ENCODE measurements at regions not wholly inside any gene's neighbourhood (a gene's known extent, or its start where the extent isn't known, plus 50 kb on each side); places are given as distances from the start of the nearest gene placed in this dataset.

GRCh38 chr2:156157670-156158069 lies 174.9 kb downstream of the NR4A2 start (continued):
- TF ChIP-seq REST (IDR thresholded peaks at IDR 0.05; ENCODE audit: unreplicated experiment) (no peak), CREB1 (CRISPR knock-in tag; IDR thresholded peaks at IDR 0.05; ENCODE audit: low read depth) (no peak), JUNB (IDR thresholded peaks at IDR 0.05; ENCODE audit: unreplicated experiment) (no peak), POLR2AphosphoS5 (IDR thresholded peaks at IDR 0.05; ENCODE audit: low read depth) (no peak), ZNF114 (CRISPR knock-in tag; IDR thresholded peaks at IDR 0.05) (no peak), STAT1 (IDR thresholded peaks at IDR 0.05; ENCODE audit: unreplicated experiment) (no peak), NANOG (IDR thresholded peaks at IDR 0.05; ENCODE audit: borderline replicate concordance) (no peak), CTCF (conservative IDR thresholded peaks at IDR 0.05; ENCODE audit: low read depth in 2 of 2) (no peak)

GRCh38 chr2:156156580-156156979 lies 175.9 kb downstream of the NR4A2 start:
- Mint-ChIP-seq H3K4me3 (no peak overlapping the region), H3K4me1 (peaks cover 45% of the 10 kb centered on the region), H3K27me3 (ENCODE audit: insufficient read depth, low read depth, poor library complexity) (no peaks in the 10 kb centered on the region), H3K9me3 (no peaks in the 10 kb centered on the region), H3K27ac (no peak overlapping the region), H3K36me3 (ENCODE audit: low read depth) (no peaks in the 10 kb centered on the region)
- Histone ChIP-seq H2AFZ (no peak overlapping the region), H3K4me3 (no peak overlapping the region), H3K4me1 (ENCODE audit: insufficient read depth) (peaks cover 60% of the 10 kb centered on the region), H4K20me1 (replicated peaks; ENCODE audit: insufficient read depth) (no peaks in the 10 kb centered on the region), H3F3A (replicated peaks; ENCODE audit: low read depth) (no peaks in the 10 kb centered on the region), H3K27ac (ENCODE audit: low read depth) (no peak overlapping the region), H3K9me2 (ENCODE audit: insufficient read depth) (no peaks in the 10 kb centered on the region), H3K27me3 (ENCODE audit: insufficient read depth) (no peaks in the 10 kb centered on the region), H3K79me2 (replicated peaks; ENCODE audit: insufficient read depth) (no peaks in the 10 kb centered on the region), H3K36me3 (ENCODE audit: insufficient read depth) (no peaks in the 10 kb centered on the region), H3K4me2 (peak overlapping the region; percentile 6)
- DNase-seq (ENCODE audit: low spot score): peak; percentile 42
- ATAC-seq: peak; percentile 70
- peak; percentile 55 to 65 for TF ChIP-seq CTCF (conservative IDR thresholded peaks at IDR 0.05; ENCODE audit: low read depth in 2 of 2)
- TF ChIP-seq, protein P1, sequence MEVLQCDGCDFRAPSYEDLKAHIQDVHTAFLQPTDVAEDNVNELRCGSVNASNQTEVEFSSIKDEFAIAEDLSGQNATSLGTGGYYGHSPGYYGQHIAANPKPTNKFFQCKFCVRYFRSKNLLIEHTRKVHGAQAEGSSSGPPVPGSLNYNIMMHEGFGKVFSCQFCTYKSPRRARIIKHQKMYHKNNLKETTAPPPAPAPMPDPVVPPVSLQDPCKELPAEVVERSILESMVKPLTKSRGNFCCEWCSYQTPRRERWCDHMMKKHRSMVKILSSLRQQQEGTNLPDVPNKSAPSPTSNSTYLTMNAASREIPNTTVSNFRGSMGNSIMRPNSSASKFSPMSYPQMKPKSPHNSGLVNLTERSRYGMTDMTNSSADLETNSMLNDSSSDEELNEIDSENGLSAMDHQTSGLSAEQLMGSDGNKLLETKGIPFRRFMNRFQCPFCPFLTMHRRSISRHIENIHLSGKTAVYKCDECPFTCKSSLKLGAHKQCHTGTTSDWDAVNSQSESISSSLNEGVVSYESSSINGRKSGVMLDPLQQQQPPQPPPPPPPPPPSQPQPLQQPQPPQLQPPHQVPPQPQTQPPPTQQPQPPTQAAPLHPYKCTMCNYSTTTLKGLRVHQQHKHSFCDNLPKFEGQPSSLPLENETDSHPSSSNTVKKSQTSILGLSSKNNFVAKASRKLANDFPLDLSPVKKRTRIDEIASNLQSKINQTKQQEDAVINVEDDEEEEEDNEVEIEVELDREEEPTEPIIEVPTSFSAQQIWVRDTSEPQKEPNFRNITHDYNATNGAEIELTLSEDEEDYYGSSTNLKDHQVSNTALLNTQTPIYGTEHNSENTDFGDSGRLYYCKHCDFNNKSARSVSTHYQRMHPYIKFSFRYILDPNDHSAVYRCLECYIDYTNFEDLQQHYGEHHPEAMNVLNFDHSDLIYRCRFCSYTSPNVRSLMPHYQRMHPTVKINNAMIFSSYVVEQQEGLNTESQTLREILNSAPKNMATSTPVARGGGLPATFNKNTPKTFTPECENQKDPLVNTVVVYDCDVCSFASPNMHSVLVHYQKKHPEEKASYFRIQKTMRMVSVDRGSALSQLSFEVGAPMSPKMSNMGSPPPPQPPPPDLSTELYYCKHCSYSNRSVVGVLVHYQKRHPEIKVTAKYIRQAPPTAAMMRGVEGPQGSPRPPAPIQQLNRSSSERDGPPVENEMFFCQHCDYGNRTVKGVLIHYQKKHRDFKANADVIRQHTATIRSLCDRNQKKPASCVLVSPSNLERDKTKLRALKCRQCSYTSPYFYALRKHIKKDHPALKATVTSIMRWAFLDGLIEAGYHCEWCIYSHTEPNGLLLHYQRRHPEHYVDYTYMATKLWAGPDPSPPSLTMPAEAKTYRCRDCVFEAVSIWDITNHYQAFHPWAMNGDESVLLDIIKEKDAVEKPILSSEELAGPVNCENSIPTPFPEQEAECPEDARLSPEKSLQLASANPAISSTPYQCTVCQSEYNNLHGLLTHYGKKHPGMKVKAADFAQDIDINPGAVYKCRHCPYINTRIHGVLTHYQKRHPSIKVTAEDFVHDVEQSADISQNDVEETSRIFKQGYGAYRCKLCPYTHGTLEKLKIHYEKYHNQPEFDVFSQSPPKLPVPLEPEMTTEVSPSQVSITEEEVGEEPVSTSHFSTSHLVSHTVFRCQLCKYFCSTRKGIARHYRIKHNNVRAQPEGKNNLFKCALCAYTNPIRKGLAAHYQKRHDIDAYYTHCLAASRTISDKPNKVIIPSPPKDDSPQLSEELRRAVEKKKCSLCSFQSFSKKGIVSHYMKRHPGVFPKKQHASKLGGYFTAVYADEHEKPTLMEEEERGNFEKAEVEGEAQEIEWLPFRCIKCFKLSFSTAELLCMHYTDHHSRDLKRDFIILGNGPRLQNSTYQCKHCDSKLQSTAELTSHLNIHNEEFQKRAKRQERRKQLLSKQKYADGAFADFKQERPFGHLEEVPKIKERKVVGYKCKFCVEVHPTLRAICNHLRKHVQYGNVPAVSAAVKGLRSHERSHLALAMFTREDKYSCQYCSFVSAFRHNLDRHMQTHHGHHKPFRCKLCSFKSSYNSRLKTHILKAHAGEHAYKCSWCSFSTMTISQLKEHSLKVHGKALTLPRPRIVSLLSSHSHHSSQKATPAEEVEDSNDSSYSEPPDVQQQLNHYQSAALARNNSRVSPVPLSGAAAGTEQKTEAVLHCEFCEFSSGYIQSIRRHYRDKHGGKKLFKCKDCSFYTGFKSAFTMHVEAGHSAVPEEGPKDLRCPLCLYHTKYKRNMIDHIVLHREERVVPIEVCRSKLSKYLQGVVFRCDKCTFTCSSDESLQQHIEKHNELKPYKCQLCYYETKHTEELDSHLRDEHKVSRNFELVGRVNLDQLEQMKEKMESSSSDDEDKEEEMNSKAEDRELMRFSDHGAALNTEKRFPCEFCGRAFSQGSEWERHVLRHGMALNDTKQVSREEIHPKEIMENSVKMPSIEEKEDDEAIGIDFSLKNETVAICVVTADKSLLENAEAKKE (CRISPR knock-in tag; IDR thresholded peaks at IDR 0.05): no peak
- no peak for TF ChIP-seq JUNB (IDR thresholded peaks at IDR 0.05; ENCODE audit: unreplicated experiment)
- no peak for TF ChIP-seq ZNF114 (CRISPR knock-in tag; IDR thresholded peaks at IDR 0.05)

Data from GM23338 (cell line).